HEK293 (cell line): ENCODE measurements at regions not wholly inside any gene's neighbourhood (a gene's known extent, or its start where the extent isn't known, plus 50 kb on each side); places are given as distances from the start of the nearest gene placed in this dataset.

ENCODE experiments used
- CTCF ChIA-PET: fragments of 350-600 bp; formaldehyde crosslinking; extraction: SDS; loops from one replicate; lab custom pipeline; 2021; ENCODE audit warnings: antibody characterized with exemption; lab: Yijun Ruan, JAX
- POLR2A ChIA-PET: fragments of 300-600 bp; formaldehyde crosslinking; extraction: SDS; loops from one replicate; lab custom pipeline; 2020; ENCODE audit warnings: antibody characterized with exemption, inconsistent platforms; lab: Yijun Ruan, JAX
- H3K27ac ChIP-seq: fragments of 200-500 bp; sonication (Bioruptor generic); 2 replicates; pipeline ENCODE4 v1.5.1; 2014; ENCODE audit warnings: low read depth, low read length, control low read depth, inconsistent platforms; ENCODE audit errors: extremely low read depth
- H3K36me3 ChIP-seq, 2 experiments: fragments of 200-500 bp in 1 of 2; sonication (Bioruptor generic) in 1 of 2; 1 replicate in 1 of 2; 2 replicates in 1 of 2; pipeline ENCODE4 v1.5.1; 2014 to 2017; ENCODE audit warnings: inconsistent platforms in 2 of 2, low read length in 2 of 2; ENCODE audit not compliant: control insufficient read depth in 2 of 2, insufficient read depth in 1 of 2
- H3K4me1 ChIP-seq: fragments of 200-500 bp; sonication (Bioruptor generic); 2 replicates; pipeline ENCODE4 v1.5.1; 2014; ENCODE audit warnings: mild to moderate bottlenecking, low read length, inconsistent platforms; ENCODE audit not compliant: control insufficient read depth, insufficient read depth
- H3K4me3 ChIP-seq: 2 replicates; pipeline ENCODE4 v1.5.1; 2011; ENCODE audit warnings: low read depth, mild to moderate bottlenecking, control low read depth, low read length, moderate library complexity
- H3K9me3 ChIP-seq: fragments of 200-500 bp; sonication (Bioruptor generic); 2 replicates; pipeline ENCODE4 v1.5.1; 2014; ENCODE audit warnings: low read depth, low read length, inconsistent platforms; ENCODE audit not compliant: control insufficient read depth, insufficient read depth
- BCL11A ChIP-seq: fragments of 450-650 bp; formaldehyde crosslinking; IDR thresholded peaks from 2 replicates; pipeline ENCODE4 v1.5.1; 2016; ENCODE audit warnings: low read depth, missing biosample characterization, missing genetic modification characterization
- EGR2 ChIP-seq: fragments of 450-650 bp; formaldehyde crosslinking; IDR thresholded peaks from 2 replicates; pipeline ENCODE4 v1.5.1; 2016; ENCODE audit warnings: low read depth, missing biosample characterization, missing genetic modification characterization
- GLIS1 ChIP-seq: fragments of 450-650 bp; formaldehyde crosslinking; IDR thresholded peaks from 2 replicates; pipeline ENCODE4 v1.5.1; 2016; ENCODE audit warnings: missing biosample characterization, missing genetic modification characterization
- GLIS2 ChIP-seq: fragments of 450-650 bp; formaldehyde crosslinking; IDR thresholded peaks from 2 replicates; pipeline ENCODE4 v1.5.1; 2016; ENCODE audit warnings: missing biosample characterization, missing genetic modification characterization
- ZFHX2 ChIP-seq: fragments of 450-650 bp; formaldehyde crosslinking; conservative IDR thresholded peaks from 2 replicates; pipeline ENCODE4 v1.5.1; 2016; ENCODE audit warnings: missing biosample characterization, missing genetic modification characterization
- ZIC2 ChIP-seq: fragments of 450-650 bp; formaldehyde crosslinking; IDR thresholded peaks from 2 replicates; pipeline ENCODE4 v1.5.1; 2016; ENCODE audit warnings: missing biosample characterization, missing genetic modification characterization
- ZNF146 ChIP-seq: fragments of 450-650 bp; formaldehyde crosslinking; IDR thresholded peaks from 2 replicates; pipeline ENCODE4 v1.5.1; 2016; ENCODE audit warnings: missing biosample characterization, missing genetic modification characterization
- ZNF175 ChIP-seq: fragments of 450-650 bp; formaldehyde crosslinking; IDR thresholded peaks from 2 replicates; pipeline ENCODE4 v1.5.1; 2016; ENCODE audit warnings: missing biosample characterization, missing genetic modification characterization
- ZNF221 ChIP-seq: fragments of 450-650 bp; formaldehyde crosslinking; IDR thresholded peaks from 2 replicates; pipeline ENCODE4 v1.5.1; 2017; ENCODE audit warnings: missing biosample characterization, missing genetic modification characterization, borderline replicate concordance
- ZNF341 ChIP-seq: fragments of 450-650 bp; formaldehyde crosslinking; IDR thresholded peaks from 2 replicates; pipeline ENCODE4; 2016; ENCODE audit warnings: low read depth, missing biosample characterization, missing genetic modification characterization
- ZNF362 ChIP-seq: fragments of 450-650 bp; formaldehyde crosslinking; IDR thresholded peaks from 2 replicates; pipeline ENCODE4 v1.5.1; 2016; ENCODE audit warnings: missing biosample characterization, missing genetic modification characterization
- ZNF423 ChIP-seq: fragments of 450-650 bp; formaldehyde crosslinking; IDR thresholded peaks from 2 replicates; pipeline ENCODE4 v1.5.1; 2016; ENCODE audit warnings: missing biosample characterization, missing genetic modification characterization
- ZNF600 ChIP-seq: fragments of 450-650 bp; formaldehyde crosslinking; IDR thresholded peaks from 2 replicates; pipeline ENCODE4 v1.5.1; 2016; ENCODE audit warnings: missing biosample characterization, missing genetic modification characterization
- ZNF658 ChIP-seq: fragments of 450-650 bp; formaldehyde crosslinking; IDR thresholded peaks from 2 replicates; pipeline ENCODE4; 2016; ENCODE audit warnings: missing biosample characterization, missing genetic modification characterization
- ZNF670 ChIP-seq: fragments of 450-650 bp; formaldehyde crosslinking; IDR thresholded peaks from 2 replicates; pipeline ENCODE4 v1.5.1; 2016; ENCODE audit warnings: missing biosample characterization, missing genetic modification characterization, low read depth
- ZNF76 ChIP-seq: fragments of 450-650 bp; formaldehyde crosslinking; IDR thresholded peaks from 2 replicates; pipeline ENCODE4; 2016; ENCODE audit warnings: low read depth, missing biosample characterization, missing genetic modification characterization, borderline replicate concordance
- ZNF785 ChIP-seq: fragments of 450-650 bp; formaldehyde crosslinking; IDR thresholded peaks from 2 replicates; pipeline ENCODE4 v1.5.1; 2016; ENCODE audit warnings: missing biosample characterization, missing genetic modification characterization
- ZNF791 ChIP-seq: fragments of 450-650 bp; formaldehyde crosslinking; IDR thresholded peaks from 2 replicates; pipeline ENCODE4 v1.5.1; 2016; ENCODE audit warnings: missing biosample characterization, missing genetic modification characterization
- TF ChIP-seq, protein P1 (sequence below): fragments of 450-650 bp; formaldehyde crosslinking; IDR thresholded peaks from 2 replicates; pipeline ENCODE4 v1.5.1; 2016; ENCODE audit warnings: missing biosample characterization, missing genetic modification characterization, borderline replicate concordance
- TF ChIP-seq, protein P2 (sequence below): fragments of 450-650 bp; IDR thresholded peaks from 2 replicates; pipeline ENCODE4 v1.5.1; 2018; ENCODE audit warnings: missing biosample characterization, mild to moderate bottlenecking, missing genetic modification characterization
- TF ChIP-seq, protein P3 (sequence below): fragments of 450-650 bp; formaldehyde crosslinking; IDR thresholded peaks from 2 replicates; pipeline ENCODE4 v1.5.1; 2016; ENCODE audit warnings: missing biosample characterization, missing genetic modification characterization
- TF ChIP-seq, protein P4 (sequence below): fragments of 450-650 bp; formaldehyde crosslinking; IDR thresholded peaks from 2 replicates; pipeline ENCODE4 v1.5.1; 2016; ENCODE audit warnings: missing biosample characterization, missing genetic modification characterization, borderline replicate concordance

- Histone ChIP-seq H3K36me3 (no peaks in the 10 kb centered on the region), H3K4me1 (peaks cover 40% of the 10 kb centered on the region), H3K27ac (peak overlapping the region; percentile 83), H3K4me3 (no peak overlapping the region), H3K9me3 (peaks cover 4% of the 10 kb centered on the region)
- ChIA-PET POLR2A (interaction anchor here (0.5 to 3.7 kb wide), 10 partner anchors 9 to 639 kb away, joined by 3 to 25 read pairs (median 4); partner anchors contain the start of gene TLE3), CTCF (interaction anchor here (0.6 to 2.0 kb wide), 5 partner anchors 14 to 292 kb away, joined by 3 to 7 read pairs (median 5); partner anchors contain the start of gene TLE3)
- TF ChIP-seq EGR2 (tag by site-specific recombination) (peak; percentile 61), ZNF658 (tag by site-specific recombination) (no peak), ZNF146 (tag by site-specific recombination) (no peak), ZNF221 (tag by site-specific recombination) (no peak), ZNF791 (tag by site-specific recombination) (no peak), GLIS1 (tag by site-specific recombination) (peak; percentile 84), ZNF341 (tag by site-specific recombination) (peak; percentile 39; the same call in 1 of the 2 replicates), ZNF175 (tag by site-specific recombination) (no peak), ZNF785 (tag by site-specific recombination) (no peak), ZNF600 (no peak), BCL11A (tag by site-specific recombination) (no peak), GLIS2 (tag by site-specific recombination) (peak; percentile 78), ZFHX2 (tag by site-specific recombination) (peak; percentile 82), ZNF670 (tag by site-specific recombination) (no peak), ZNF362 (tag by site-specific recombination) (no peak), ZNF423 (tag by site-specific recombination) (no peak), ZNF76 (tag by site-specific recombination) (no peak), ZIC2 (peak; percentile 99)
- TF ChIP-seq, protein P1, sequence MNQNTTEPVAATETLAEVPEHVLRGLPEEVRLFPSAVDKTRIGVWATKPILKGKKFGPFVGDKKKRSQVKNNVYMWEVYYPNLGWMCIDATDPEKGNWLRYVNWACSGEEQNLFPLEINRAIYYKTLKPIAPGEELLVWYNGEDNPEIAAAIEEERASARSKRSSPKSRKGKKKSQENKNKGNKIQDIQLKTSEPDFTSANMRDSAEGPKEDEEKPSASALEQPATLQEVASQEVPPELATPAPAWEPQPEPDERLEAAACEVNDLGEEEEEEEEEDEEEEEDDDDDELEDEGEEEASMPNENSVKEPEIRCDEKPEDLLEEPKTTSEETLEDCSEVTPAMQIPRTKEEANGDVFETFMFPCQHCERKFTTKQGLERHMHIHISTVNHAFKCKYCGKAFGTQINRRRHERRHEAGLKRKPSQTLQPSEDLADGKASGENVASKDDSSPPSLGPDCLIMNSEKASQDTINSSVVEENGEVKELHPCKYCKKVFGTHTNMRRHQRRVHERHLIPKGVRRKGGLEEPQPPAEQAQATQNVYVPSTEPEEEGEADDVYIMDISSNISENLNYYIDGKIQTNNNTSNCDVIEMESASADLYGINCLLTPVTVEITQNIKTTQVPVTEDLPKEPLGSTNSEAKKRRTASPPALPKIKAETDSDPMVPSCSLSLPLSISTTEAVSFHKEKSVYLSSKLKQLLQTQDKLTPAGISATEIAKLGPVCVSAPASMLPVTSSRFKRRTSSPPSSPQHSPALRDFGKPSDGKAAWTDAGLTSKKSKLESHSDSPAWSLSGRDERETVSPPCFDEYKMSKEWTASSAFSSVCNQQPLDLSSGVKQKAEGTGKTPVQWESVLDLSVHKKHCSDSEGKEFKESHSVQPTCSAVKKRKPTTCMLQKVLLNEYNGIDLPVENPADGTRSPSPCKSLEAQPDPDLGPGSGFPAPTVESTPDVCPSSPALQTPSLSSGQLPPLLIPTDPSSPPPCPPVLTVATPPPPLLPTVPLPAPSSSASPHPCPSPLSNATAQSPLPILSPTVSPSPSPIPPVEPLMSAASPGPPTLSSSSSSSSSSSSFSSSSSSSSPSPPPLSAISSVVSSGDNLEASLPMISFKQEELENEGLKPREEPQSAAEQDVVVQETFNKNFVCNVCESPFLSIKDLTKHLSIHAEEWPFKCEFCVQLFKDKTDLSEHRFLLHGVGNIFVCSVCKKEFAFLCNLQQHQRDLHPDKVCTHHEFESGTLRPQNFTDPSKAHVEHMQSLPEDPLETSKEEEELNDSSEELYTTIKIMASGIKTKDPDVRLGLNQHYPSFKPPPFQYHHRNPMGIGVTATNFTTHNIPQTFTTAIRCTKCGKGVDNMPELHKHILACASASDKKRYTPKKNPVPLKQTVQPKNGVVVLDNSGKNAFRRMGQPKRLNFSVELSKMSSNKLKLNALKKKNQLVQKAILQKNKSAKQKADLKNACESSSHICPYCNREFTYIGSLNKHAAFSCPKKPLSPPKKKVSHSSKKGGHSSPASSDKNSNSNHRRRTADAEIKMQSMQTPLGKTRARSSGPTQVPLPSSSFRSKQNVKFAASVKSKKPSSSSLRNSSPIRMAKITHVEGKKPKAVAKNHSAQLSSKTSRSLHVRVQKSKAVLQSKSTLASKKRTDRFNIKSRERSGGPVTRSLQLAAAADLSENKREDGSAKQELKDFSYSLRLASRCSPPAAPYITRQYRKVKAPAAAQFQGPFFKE (tag by site-specific recombination) = no peak
- TF ChIP-seq, protein P2, sequence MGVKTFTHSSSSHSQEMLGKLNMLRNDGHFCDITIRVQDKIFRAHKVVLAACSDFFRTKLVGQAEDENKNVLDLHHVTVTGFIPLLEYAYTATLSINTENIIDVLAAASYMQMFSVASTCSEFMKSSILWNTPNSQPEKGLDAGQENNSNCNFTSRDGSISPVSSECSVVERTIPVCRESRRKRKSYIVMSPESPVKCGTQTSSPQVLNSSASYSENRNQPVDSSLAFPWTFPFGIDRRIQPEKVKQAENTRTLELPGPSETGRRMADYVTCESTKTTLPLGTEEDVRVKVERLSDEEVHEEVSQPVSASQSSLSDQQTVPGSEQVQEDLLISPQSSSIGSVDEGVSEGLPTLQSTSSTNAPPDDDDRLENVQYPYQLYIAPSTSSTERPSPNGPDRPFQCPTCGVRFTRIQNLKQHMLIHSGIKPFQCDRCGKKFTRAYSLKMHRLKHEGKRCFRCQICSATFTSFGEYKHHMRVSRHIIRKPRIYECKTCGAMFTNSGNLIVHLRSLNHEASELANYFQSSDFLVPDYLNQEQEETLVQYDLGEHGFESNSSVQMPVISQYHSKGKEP (tag by site-specific recombination) = no peak
- TF ChIP-seq, protein P3, sequence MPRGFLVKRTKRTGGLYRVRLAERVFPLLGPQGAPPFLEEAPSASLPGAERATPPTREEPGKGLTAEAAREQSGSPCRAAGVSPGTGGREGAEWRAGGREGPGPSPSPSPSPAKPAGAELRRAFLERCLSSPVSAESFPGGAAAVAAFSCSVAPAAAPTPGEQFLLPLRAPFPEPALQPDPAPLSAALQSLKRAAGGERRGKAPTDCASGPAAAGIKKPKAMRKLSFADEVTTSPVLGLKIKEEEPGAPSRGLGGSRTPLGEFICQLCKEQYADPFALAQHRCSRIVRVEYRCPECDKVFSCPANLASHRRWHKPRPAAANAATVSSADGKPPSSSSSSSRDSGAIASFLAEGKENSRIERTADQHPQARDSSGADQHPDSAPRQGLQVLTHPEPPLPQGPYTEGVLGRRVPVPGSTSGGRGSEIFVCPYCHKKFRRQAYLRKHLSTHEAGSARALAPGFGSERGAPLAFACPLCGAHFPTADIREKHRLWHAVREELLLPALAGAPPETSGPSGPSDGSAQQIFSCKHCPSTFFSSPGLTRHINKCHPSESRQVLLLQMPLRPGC (tag by site-specific recombination) = no peak
- TF ChIP-seq, protein P4, sequence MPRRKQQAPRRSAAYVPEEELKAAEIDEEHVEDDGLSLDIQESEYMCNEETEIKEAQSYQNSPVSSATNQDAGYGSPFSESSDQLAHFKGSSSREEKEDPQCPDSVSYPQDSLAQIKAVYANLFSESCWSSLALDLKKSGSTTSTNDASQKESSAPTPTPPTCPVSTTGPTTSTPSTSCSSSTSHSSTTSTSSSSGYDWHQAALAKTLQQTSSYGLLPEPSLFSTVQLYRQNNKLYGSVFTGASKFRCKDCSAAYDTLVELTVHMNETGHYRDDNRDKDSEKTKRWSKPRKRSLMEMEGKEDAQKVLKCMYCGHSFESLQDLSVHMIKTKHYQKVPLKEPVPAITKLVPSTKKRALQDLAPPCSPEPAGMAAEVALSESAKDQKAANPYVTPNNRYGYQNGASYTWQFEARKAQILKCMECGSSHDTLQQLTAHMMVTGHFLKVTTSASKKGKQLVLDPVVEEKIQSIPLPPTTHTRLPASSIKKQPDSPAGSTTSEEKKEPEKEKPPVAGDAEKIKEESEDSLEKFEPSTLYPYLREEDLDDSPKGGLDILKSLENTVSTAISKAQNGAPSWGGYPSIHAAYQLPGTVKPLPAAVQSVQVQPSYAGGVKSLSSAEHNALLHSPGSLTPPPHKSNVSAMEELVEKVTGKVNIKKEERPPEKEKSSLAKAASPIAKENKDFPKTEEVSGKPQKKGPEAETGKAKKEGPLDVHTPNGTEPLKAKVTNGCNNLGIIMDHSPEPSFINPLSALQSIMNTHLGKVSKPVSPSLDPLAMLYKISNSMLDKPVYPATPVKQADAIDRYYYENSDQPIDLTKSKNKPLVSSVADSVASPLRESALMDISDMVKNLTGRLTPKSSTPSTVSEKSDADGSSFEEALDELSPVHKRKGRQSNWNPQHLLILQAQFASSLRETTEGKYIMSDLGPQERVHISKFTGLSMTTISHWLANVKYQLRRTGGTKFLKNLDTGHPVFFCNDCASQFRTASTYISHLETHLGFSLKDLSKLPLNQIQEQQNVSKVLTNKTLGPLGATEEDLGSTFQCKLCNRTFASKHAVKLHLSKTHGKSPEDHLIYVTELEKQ (tag by site-specific recombination) = no peak
Observed at GRCh38 chr15:70195587-70196305, 98.0 kb upstream of the TLE3 start.
